ELR (cell line): ENCODE measurements at regions not wholly inside any gene's neighbourhood (a gene's known extent, or its start where the extent isn't known, plus 50 kb on each side); places are given as distances from the start of the nearest gene placed in this dataset.
"Not testable (repeated sequence)": the region's sequence is repeated elsewhere in the genome, so short reads cannot be mapped to it uniquely, and the experiment has no call there.

Source experiments
- DNase-seq: peaks from one replicate; pipeline ENCODE4 v3.0.0-alpha.2; 2015; ENCODE audit warnings: low read depth

- DNase-seq: no peak
Observed at GRCh38 chr3:69484507-69485393, 98.9 kb upstream of the FRMD4B start.

DNA sequence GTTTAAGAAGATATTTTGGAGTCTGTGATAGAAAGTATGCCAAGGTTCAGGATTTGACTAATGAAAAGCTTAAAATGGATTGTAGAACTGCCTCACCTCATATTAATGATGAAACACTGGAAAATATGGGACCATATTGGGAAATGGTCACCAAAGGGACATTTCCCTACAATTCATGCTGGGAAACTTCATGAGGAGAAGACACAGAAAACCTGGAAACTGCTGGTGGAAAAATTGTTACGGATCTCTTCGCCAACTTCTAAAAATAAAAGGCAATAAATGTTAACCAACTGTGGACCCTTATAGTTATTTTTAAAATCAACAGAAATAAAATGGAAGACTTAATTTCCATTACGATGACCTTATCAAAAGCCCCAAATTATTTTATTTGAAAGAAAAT is 97.6 kb upstream of the FRMD4B start:
- no peak for DNase-seq

- not testable (repeated sequence) for DNase-seq
Observed at GRCh38 chr3:69480986-69481385, 95.1 kb upstream of the FRMD4B start.

DNA sequence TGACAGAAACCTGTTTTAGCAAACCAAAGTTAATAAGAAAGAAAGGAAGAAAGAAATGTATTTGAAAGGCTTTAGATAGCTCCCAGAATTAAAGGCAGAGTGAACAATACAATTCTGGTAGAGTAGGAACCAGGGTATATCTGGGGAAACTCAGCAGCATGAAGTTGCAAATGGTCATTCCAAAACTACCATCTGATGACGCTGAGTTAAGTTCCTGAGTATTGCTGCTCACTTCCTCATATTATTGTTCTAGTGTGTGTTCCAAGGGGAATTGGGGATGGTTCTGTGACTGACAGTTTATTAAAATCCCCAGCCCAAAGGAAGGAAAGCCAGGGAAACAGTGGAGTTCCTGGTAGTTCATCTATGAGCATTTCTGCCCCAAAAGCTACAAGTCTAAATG is 88.3 kb upstream of the FRMD4B start:
- no peak for DNase-seq

GRCh38 chr3:69472093-69472492 is 86.2 kb upstream of the FRMD4B start:
- DNase-seq: no peak

GRCh38 chr3:69463531-69463930 is 77.6 kb upstream of the FRMD4B start:
- DNase-seq: no peak

DNA sequence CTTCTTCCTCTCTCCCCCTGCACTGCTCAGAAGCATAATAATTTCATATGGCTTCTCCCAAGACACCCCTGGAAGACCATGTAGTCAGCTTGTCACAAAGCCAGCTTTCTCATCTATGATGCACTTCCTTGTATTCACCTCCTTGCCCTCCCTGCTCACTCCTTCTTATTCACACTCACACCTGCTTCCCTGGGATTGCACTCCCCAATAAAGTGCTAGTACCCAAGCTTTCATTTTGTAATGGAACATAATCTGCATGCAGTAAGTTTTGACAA is 76.9 kb upstream of the FRMD4B start:
- no peak for DNase-seq

DNA sequence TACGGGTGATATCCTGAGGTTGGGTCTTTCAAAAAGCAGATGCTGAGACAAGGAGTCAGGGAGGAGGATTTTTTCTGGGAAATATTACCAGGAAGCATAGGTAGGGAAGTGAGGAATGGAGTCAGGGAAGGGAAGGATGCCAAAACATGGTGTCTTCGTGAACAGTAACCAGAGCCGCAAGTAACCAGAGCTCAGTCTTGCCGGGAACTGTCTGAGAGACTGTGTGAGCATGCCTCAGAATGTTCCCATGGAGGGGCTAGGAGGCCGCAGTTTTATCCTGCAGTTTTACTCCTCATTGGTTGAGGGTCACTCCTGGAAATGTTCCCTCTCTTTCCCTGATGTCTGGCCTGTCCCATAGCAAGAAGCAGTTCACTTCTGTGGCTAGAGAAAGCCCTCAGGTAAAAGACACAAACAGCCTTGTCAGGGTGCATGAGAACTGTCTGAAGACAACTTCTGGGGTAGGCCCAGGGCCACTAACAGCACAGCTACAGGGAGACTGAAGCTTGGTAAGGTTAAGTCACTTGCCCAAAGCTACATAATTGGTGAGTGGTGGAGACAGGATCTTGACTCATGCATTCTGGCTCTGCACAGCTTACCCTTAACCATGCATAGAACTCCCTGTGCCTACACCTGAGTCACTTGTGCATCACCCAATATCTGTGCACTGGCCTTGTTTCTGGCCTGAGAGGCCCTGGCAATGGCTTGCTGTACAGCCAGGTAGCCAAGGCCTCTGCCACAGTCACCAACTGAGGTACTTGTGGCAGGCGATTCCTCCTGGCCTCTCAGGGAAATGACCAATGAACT is 76.3 kb upstream of the FRMD4B start:
- no peak for DNase-seq

DNA sequence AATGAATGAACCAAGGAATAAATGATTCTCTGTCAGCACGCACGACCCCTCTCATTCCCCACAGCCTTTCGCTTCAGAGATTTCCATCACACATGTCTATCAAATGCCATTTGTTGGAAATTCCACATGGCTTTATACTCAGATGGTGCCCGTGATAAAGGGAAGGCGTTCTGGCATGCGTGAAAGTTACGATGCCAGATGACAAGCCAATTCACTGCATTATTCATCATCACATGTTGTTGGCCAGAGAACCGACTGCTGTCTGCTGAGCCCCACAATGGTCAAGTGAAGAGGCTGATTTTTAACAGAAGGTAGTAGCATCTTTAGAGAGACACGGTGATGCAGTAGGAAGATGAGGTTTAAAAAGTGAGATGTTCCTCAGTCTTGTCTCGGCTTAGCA is 74.1 kb upstream of the FRMD4B start:
- no peak for DNase-seq

GRCh38 chr3:69458803-69459365 is 73.0 kb upstream of the FRMD4B start:
- no peak for DNase-seq

GRCh38 chr3:69456631-69457030 is 70.7 kb upstream of the FRMD4B start:
- DNase-seq: no peak

DNA sequence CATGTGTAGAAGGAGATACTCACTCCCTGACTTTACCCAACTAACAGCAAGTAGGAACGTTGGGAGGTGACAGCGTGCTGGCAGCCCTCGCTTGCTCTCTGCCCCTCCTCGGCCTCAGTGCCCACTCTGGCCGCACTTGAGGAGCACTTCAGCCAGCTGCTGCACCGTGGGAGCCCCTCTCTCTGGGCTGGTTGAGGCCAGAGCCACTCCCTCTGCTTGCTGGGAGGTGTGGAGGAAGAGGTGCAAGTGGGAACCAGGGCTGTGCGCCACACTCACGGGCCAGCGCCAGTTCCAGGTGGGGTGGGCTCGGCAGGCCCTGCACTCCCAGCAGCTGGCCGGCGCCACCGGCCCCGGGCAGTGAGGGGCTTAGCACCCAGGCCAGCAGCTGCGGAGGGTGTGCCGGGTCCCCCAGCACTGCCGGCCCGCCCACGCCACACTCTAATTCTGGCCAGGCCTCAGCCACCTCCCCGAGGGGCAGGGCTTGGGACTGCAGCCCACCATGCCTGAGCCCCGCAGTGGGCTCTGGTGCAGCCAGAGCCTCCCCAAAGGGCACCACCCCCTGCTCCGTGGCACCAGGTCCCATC is 68.4 kb upstream of the FRMD4B start:
- no peak for DNase-seq

GRCh38 chr3:69452295-69452694 is 66.4 kb upstream of the FRMD4B start:
- no peak for DNase-seq

DNA sequence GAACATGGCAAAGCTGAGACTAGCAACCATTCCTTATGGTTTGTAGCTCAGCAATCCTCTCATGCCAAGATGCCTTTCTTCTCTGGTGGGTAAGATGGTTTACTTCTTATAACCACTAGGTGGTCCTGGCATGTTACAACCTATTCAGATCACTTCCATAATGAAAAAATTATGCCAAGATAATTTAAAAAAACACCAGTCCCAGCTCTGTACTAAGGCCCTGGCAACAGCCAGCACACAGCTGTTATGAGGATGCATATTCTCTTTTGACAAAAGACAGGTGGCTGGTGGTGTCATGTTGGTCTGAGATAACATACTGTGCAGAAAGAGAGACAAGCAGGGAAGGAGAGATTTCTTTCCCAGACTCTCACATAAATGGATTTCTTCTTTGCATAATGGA is 65.7 kb upstream of the FRMD4B start:
- DNase-seq: peak; percentile 17

DNA sequence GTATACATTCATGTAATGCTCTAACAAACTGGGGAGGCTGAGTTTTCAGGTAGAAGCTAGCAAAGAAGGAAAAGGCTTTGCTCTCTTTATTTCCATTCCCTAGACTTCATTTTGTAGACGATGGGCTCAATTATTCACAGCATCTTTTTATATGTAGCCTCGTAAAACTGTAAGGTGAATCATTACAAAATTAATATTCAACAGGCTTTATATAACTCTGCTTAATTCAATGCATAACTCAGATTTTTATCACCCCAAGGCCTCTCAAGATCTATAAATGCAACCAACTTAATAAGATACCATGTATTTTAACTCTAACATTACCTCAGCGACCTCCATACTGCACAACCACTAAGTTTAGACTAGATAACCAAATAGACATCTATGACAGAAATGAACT is 63.0 kb upstream of the FRMD4B start:
- no peak for DNase-seq

GRCh38 chr3:69446402-69447072 is 60.6 kb upstream of the FRMD4B start:
- no peak for DNase-seq

DNA sequence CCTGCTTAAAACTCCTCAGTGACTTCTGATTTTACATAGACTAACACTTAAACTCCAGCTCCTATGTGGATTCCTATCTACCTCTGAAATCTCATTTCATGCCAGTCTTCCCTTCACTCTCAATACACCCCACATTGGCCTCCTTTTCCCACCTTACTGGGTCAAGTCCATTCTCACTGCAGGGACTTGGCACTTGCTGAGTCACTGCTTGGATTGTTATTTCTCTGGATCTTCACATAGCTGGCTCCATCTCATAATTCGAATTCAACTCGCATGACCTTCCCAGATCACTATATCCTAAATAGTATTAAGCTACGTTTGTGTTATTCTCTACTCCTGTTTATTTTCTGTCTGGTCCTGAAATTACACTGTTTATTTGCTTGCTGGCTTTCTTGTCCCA is 59.6 kb upstream of the FRMD4B start:
- no peak for DNase-seq

DNA sequence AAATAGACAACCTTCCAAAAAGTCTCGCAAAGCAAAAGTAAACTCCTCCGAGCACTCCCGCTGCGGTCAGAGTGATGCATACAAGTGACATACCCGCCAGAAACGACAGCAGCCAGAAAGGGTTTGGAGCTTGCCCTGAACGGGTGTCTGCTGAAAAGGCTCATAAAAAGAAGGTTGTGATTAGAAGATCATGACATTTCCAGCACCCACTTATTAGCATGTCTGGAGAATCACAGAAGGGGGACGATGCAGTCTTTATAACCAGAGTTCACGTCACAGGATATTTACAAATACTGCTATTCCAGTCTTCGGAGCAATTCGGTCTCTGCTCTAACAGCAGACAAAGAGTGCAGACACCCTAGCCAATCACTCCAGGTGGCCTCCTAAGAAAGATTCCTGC is 59.1 kb upstream of the FRMD4B start:
- DNase-seq: peak; percentile 45

DNA sequence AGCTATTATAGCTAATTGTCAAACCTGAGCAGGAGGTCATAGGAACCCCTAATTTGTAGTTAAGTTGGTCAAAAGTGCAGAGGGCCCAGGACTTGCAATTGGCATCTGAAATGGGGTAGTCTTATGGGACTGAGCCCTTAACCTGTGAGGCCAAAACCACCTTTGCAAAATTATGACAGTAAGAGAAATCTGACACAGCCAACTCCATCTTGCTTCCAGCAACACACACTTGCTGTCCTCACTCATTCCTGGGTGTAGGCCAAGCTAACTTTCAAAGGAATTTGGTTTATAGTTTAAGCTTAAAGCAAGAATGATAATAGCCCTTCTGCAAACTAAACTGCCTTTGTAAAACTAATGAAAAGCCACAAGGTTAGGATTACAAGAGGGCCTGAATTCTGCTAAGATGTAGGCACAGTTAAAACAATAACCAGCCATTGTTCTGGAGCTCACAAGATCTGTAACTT is 57.6 kb upstream of the FRMD4B start:
- no peak for DNase-seq

- DNase-seq: no peak
Observed at GRCh38 chr3:69442771-69443311, 57.0 kb upstream of the FRMD4B start.

- no peak for DNase-seq
Observed at GRCh38 chr3:69441732-69442131, 55.8 kb upstream of the FRMD4B start.

GRCh38 chr3:69441040-69441439 is 55.2 kb upstream of the FRMD4B start:
- DNase-seq: no peak
